ENCODE measurements at regions not wholly inside any gene's neighbourhood (a gene's known extent, or its start where the extent isn't known, plus 50 kb on each side); places are given as distances from the start of the nearest gene placed in this dataset.
"Not testable (repeated sequence)": the region's sequence is repeated elsewhere in the genome, so short reads cannot be mapped to it uniquely, and the experiment has no call there.

DNA sequence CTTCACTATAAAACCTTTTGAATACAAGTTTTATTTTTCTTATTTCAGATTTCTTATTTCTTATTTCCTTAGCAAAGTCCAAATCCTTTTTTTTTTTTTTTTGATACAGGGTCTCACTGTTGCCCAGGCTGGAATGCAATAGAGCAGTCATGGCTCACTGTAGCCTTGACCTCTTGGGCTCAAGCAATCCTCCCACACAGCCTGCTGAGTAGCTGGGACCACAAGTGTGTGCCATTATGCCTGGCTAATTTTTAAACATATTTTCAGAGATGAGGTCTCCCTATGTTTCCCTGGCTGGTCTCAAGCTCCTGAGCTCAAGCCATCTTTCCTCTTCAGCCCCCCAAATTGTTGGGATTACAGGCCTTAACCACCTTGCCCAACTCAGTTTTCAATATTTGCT lies 334.3 kb downstream of the DLEU7 start:
- Mint-ChIP-seq H3K27me3 (no peaks in the 10 kb centered on the region), H3K9me3 (no peaks in the 10 kb centered on the region), H3K4me3 (no peak overlapping the region), H3K27ac (no peak overlapping the region), H3K4me1 (peaks cover 0 to 5% (median 1%) of the 10 kb centered on the region in 3 donors), H3K36me3 (no peaks in the 10 kb centered on the region)

DNA sequence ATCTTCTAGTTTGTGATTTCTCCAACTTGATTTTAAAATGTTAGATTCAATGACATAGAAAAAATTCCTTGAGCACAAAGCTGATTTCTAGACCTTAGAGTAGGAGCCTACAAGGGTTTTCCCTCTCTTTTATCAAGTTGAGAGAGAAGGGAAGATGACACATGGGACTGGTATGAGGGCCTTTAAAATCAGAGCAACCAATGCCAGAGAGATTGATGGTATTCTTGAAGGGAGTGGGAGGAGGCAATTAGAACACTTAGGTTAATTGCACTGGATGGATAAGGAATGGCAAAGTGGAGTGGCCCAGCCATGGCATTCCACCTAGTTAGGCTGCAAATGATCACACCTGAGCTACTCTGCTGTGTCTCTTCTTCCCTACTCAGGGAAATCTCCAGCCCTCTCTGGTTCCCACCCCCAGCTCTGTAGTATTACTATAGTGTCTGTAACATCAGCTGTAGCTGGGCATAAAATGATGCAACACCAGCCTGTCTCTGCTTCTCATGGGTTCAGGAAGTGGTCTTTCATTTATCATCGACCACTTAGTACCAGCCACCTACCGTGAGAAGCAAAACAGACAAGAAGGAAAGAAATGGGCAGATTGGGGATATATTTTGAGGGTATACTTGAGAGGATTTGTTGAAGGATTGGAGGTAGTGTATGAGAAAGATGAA lies 333.6 kb downstream of the DLEU7 start:
- peaks cover 0 to 5% (median 1%) of the 10 kb centered on the region in 3 donors for H3K4me1 Mint-ChIP-seq
- H3K36me3 Mint-ChIP-seq: no peaks in the 10 kb centered on the region

DNA sequence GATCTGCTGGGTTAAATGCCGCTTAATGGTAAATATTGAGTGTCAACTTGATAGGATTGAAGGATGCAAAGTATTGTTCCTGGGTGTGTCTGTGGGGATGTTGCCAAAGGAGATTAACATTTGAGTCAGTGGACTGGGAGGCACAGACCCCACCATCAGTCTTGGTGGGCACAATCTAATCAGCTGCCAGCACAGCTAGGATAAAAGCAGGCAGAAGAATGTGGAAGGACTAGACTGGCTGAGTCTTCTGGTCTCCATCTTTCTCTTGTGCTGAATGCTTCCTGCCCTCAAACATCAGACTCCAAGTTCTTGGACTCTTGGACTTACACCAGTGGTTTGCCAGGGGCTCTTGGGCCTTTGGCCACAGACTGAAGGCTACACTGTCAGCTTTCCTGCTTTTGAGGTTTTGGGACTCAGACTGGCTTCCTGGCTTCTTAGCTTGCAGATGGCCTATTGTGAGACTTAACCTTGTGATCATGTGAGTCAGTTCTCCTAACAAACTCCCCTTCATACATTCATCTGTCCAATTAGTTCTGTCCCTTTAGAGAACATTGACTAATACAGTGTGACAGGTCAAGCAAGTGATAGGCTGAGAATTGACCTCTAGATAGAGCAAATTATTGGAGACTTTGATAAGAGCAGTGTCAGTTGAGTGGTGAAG lies 332.5 kb downstream of the DLEU7 start:
- not testable (repeated sequence) for H3K9me3 Mint-ChIP-seq, H3K4me3 Mint-ChIP-seq, H3K27ac Mint-ChIP-seq, H3K36me3 Mint-ChIP-seq, H3K4me1 Mint-ChIP-seq, H3K27me3 Mint-ChIP-seq

More for the DNA sequence above, 333.6 kb downstream of the DLEU7 start:
- no peak overlapping the region for H3K4me3 Mint-ChIP-seq
- no peaks in the 10 kb centered on the region for H3K27me3 Mint-ChIP-seq
- no peaks in the 10 kb centered on the region for H3K9me3 Mint-ChIP-seq
- no peak overlapping the region for H3K27ac Mint-ChIP-seq

DNA sequence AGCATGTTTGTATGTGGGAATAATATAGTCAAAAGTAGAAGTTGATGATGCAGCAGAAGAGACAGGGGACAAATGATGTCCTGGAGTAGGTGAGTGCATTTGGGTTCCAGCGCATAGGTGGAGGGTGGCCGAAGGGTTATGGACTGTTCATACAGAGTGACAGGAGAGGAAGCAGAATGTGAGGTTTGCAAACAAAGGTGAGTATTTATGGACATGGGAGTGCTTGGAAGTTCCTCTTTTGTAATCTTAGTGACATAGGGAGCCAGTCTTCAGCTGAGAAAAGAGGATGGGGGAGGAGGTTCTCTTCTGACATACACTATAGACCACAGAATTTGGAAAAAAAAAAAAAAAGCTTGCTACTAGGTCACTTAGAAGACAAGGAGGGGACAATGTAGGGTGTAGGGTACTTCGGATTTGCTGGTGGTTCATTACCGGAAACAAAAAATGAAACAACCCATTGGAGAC lies 331.6 kb downstream of the DLEU7 start:
- Mint-ChIP-seq H3K4me3 (no peak overlapping the region), H3K36me3 (no peaks in the 10 kb centered on the region), H3K4me1 (peaks cover 0 to 5% (median 1%) of the 10 kb centered on the region in 3 donors), H3K9me3 (no peaks in the 10 kb centered on the region), H3K27ac (no peak overlapping the region), H3K27me3 (no peaks in the 10 kb centered on the region)

DNA sequence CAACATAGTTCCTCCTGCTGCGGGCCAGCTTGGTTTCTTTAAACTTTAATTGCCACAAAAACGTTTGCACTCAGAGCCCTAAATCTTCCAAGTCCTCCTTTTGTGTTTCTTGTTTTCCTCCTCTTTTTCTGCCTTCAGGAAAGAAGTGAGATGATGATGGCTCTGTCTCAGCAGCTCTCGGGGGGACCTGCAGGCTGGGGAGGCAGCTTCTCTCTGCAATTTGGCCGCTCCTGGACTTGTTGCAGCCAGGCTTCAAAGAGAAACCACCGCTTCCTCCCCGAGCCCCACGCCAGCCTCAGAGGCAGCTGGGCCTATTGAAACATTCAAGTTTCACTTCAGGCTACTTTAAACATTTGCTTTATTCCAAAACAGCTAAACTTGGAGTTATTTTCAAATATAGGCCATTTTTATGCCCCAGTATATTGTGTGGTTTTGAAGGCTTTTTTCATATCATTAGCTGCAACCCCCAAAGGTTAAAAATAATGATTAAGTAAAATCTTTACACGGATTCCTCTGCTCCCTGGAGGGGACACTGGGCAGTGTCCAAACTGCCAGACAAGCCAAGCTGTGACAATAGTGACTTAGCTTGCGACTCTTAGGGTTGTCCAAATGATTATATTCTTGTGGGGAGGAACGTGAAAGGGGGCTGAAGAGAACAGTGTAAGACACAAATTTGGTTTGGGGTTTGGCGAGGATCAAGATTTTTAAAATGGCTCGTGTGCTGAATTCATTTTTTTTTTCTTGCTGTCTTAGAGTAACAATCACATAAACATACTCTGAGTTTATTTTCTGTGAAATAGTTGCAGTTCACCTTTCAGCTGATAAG lies 330.8 kb downstream of the DLEU7 start:
- Mint-ChIP-seq H3K27me3 (no peaks in the 10 kb centered on the region), H3K9me3 (no peaks in the 10 kb centered on the region), H3K4me3 (no peak overlapping the region), H3K27ac (no peak overlapping the region), H3K36me3 (no peaks in the 10 kb centered on the region), H3K4me1 (peaks cover 0 to 5% (median 1%) of the 10 kb centered on the region in 3 donors)

DNA sequence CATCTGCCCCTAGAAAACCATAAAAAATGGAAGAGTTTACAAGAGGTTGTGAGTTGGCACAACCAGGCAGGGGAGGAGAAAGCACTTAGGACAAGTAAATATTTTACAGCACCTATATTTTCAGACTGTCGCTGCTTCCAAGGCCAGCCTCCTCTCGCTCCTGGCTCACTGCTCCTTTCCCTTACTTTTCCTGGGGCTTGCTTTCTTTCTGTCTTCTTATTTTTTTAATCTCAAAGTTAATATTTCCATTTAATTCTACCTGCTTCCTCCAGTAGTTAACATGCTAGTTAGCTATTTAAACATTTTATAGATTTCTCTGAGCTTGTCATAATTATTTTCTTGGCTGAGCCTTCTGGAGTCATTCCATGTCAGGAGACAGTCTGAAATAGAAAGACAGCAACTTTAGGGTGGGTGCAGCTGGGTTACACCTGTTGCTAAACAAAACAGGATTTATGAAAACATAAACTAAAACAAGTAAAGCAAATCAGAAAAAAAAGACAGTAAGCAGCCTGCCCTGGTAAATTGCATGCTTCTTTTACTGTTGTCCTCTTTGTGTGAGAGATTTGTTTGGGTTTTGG lies 330.1 kb downstream of the DLEU7 start:
- Mint-ChIP-seq H3K36me3 (no peaks in the 10 kb centered on the region), H3K27ac (no peak overlapping the region), H3K4me3 (no peak overlapping the region), H3K27me3 (no peaks in the 10 kb centered on the region), H3K9me3 (no peaks in the 10 kb centered on the region), H3K4me1 (peaks cover 0 to 5% (median 3%) of the 10 kb centered on the region in 3 donors)

DNA sequence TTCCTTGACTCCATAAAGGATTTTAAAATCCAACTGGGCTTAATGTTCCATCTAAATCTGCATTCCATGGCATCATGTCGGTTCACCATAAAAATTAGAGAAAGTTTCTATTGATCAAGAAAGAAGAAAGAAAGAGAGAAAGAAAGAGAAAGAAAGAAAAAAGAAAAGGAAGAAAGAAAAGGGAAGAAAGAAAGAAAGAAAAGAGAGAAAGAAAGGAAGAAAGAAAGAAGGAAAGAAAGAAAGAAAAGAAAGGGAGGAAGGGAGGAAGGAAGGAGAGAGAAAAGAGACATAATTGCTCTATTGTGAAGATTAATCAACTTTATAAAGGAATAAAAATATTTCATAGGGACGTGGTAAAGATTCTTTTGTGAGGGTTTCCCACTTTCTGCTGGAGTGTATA lies 329.2 kb downstream of the DLEU7 start:
- Mint-ChIP-seq H3K36me3 (no peaks in the 10 kb centered on the region), H3K9me3 (no peaks in the 10 kb centered on the region), H3K27ac (no peak overlapping the region), H3K4me3 (peak overlapping the region in 1 of 4 donors; percentile 61), H3K27me3 (no peaks in the 10 kb centered on the region), H3K4me1 (peaks cover 0 to 8% (median 7%) of the 10 kb centered on the region in 3 donors)

DNA sequence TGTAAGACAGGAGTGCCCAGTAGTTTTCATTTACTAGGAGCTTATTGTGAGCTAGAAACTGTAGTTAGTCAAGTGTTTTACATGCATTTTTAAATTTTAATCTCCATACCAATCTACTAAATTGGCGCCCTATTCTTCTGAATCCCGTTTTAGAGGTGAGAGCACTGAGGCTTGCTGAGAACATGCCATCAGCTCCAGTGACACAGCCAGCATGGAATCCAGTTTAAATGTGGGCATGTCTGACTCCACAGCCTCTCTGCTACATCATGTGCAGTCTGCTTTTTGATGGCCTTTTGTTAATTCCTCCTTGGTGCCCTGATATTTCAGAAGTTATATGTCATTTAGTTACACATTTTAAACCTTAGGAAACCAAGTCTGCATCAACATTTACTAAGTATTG lies 325.4 kb downstream of the DLEU7 start:
- no peaks in the 10 kb centered on the region for H3K27me3 Mint-ChIP-seq
- no peak overlapping the region for H3K27ac Mint-ChIP-seq

DNA sequence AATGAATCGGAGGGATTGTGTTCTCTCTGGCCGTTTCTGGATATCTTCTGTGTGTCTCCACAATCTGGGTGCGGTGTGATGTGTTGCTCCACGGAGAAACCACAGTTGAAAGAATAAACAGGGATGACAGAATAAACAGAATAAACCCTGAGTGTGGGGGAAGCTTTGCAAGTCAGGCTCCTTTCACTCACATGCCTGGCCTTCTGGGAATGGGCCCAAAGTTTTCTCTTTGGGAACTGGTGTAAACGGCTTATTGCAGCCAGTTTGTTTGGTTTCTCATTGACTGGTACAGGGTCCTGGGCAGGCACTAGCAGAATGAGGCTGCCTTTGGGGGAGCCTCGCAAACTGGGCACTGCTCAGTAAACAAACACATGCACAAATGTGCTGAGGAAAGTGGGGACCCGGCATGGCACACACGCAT lies 324.7 kb downstream of the DLEU7 start:
- no peaks in the 10 kb centered on the region for H3K9me3 Mint-ChIP-seq
- no peak overlapping the region for H3K4me3 Mint-ChIP-seq
- peaks cover 0 to 14% (median 4%) of the 10 kb centered on the region in 3 donors for H3K4me1 Mint-ChIP-seq
- H3K27me3 Mint-ChIP-seq: no peaks in the 10 kb centered on the region
- peaks cover 3% of the 10 kb centered on the region for H3K36me3 Mint-ChIP-seq
- no peak overlapping the region for H3K27ac Mint-ChIP-seq

More for the DNA sequence above, 325.4 kb downstream of the DLEU7 start:
- no peaks in the 10 kb centered on the region for H3K9me3 Mint-ChIP-seq
- peaks cover 3% of the 10 kb centered on the region for H3K36me3 Mint-ChIP-seq
- no peak overlapping the region for H3K4me3 Mint-ChIP-seq
- H3K4me1 Mint-ChIP-seq: peaks cover 0 to 14% (median 9%) of the 10 kb centered on the region in 3 donors

DNA sequence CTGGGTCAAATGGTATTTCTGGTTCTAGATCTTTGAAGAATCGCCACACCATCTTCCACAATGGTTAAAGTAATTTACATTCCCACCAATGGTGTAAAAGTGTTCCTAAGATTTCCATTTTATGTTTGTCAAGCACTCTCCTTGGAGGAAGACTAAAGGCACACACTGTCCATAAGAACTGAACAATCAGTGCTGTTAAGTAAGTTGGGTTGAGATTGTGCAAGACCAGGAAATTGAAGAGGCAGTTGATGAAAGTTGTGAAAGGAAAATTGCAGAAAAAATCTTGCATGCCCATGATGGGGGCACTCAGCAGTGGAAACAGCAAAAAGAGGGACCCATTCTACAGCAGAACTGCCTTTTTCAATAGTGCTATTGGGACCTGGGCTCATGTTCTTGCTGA lies 323.6 kb downstream of the DLEU7 start:
- Mint-ChIP-seq H3K9me3 (no peaks in the 10 kb centered on the region), H3K4me1 (peaks cover 0 to 13% (median 4%) of the 10 kb centered on the region in 3 donors), H3K27me3 (no peaks in the 10 kb centered on the region), H3K36me3 (peaks cover 3% of the 10 kb centered on the region), H3K27ac (no peak overlapping the region), H3K4me3 (no peak overlapping the region)

DNA sequence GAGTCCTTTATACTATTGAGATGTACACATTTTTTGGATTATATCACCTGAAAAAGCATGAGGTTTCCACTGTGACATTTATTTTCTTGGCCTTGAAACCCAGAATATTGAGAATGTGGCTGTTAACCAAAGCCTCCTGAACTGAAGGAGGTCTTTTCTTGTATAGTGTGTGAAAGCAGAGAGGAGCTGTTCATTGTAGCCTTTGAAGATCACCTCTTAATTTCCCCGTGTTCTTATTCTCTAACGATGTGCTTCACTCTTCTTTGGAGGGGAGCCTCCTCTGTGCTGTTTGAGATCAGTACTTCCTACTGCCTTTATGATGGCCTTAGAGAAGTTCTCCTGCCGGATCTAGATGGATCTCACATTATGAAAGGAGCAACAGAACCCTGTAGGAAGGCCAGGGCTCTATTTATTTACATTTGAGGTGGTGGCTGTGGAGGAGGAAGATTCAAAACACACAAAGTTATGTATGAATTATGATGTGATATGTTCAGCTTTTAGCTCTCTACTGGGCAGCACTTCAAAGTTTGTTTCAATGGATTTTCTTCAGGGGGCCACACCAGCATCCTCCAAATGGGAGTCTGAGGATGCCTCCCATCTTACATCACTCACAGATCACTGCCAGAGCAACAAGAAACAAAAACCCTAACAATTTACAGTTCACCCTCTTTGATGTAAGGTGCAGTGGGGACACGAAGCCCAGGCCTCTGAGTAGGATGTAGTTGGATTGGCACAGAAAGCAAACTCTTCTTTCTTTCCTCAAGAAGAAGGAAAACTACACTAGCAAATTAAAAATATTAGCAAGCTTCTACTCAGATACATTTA lies 322.3 kb downstream of the DLEU7 start:
- no peak overlapping the region for H3K4me3 Mint-ChIP-seq
- H3K27ac Mint-ChIP-seq: no peak overlapping the region
- peaks cover 3% of the 10 kb centered on the region for H3K36me3 Mint-ChIP-seq
- H3K9me3 Mint-ChIP-seq: no peaks in the 10 kb centered on the region
- H3K27me3 Mint-ChIP-seq: no peaks in the 10 kb centered on the region
- H3K4me1 Mint-ChIP-seq: peaks cover 0 to 13% (median 4%) of the 10 kb centered on the region in 3 donors

DNA sequence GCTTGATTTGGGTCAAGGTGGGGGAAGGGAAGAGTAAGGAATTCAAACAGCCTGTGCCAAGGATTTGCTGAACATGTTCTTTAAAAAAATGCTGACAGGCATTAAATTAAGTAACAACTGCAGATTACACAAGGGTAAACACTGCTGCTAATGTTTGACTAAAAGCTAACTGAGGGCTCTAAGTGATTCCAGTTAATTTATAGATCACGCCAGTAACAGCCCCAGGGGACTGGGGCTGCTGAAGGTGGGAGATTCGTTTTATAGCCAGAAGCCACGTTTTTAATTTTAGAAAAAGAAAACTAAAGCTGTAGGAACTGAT lies 321.7 kb downstream of the DLEU7 start:
- Mint-ChIP-seq H3K27ac (no peak overlapping the region), H3K9me3 (no peaks in the 10 kb centered on the region), H3K4me1 (peaks cover 0 to 15% (median 6%) of the 10 kb centered on the region in 3 donors), H3K27me3 (no peaks in the 10 kb centered on the region), H3K4me3 (no peak overlapping the region), H3K36me3 (peaks cover 3% of the 10 kb centered on the region)

DNA sequence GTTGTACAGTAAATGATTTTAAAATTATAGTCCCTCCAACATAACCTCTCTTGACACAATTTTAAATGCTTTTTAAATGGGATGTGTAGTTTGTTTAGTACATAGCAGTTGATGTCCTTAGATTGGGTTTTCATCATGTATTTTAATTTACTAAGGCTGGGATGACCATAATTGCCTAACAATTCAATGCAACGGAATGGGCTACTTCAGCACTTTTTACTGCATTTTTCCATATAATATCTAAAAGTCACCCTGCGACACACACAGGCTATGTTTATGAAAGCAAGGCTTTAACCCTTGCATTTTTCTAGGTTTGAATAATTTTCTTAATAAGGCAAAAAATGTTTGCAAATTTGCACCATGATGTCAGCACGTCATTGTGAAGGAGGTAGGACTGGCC lies 321.0 kb downstream of the DLEU7 start:
- H3K27ac Mint-ChIP-seq: no peak overlapping the region
- H3K36me3 Mint-ChIP-seq: peaks cover 3% of the 10 kb centered on the region
- peaks cover 5 to 23% (median 6%) of the 10 kb centered on the region in 3 donors for H3K4me1 Mint-ChIP-seq
- no peaks in the 10 kb centered on the region for H3K27me3 Mint-ChIP-seq
- no peak overlapping the region for H3K4me3 Mint-ChIP-seq
- no peaks in the 10 kb centered on the region for H3K9me3 Mint-ChIP-seq

DNA sequence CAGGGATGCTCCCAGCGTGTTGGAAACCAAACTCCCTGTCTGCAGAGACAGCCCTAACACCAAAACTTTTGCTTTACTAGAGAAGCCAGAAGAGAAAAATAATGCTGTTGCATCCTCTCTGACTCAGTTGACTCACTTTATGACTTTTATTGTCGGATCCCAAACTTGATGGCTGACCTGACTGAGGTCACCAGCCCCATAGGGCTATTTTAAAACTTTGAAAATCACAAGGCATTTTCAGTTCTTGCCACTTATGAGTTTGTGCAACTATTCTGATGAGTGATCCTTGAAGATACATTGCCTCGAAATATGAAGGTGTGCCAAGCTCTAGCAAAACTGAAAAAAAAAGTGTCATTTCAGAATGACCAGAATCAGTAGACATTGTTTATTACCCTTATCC lies 320.2 kb downstream of the DLEU7 start:
- H3K27me3 Mint-ChIP-seq: no peaks in the 10 kb centered on the region
- no peaks in the 10 kb centered on the region for H3K9me3 Mint-ChIP-seq
- peaks cover 6 to 29% (median 9%) of the 10 kb centered on the region in 3 donors for H3K4me1 Mint-ChIP-seq
- no peak overlapping the region for H3K4me3 Mint-ChIP-seq
- H3K27ac Mint-ChIP-seq: peak overlapping the region in 1 of 3 donors; percentile 45
- H3K36me3 Mint-ChIP-seq: peaks cover 3% of the 10 kb centered on the region
